GM18505 (cell line): ENCODE measurements at regions not wholly inside any gene's neighbourhood (a gene's known extent, or its start where the extent isn't known, plus 50 kb on each side); places are given as distances from the start of the nearest gene placed in this dataset.
"Not testable (repeated sequence)": the region's sequence is repeated elsewhere in the genome, so short reads cannot be mapped to it uniquely, and the experiment has no call there.

Experiments used
- ATAC-seq: cut with Tn5 transposase; IDR thresholded peaks from one replicate; pipeline ENCODE4 v1.9.1; 2021; ENCODE audit not compliant: unreplicated experiment
- POLR2A ChIP-seq: IDR thresholded peaks from 4 replicates; pipeline ENCODE4 v1.6.1; 2011; ENCODE audit warnings: borderline replicate concordance; ENCODE audit not compliant: insufficient read depth, insufficient read length; ENCODE audit errors: extremely low read depth

DNA sequence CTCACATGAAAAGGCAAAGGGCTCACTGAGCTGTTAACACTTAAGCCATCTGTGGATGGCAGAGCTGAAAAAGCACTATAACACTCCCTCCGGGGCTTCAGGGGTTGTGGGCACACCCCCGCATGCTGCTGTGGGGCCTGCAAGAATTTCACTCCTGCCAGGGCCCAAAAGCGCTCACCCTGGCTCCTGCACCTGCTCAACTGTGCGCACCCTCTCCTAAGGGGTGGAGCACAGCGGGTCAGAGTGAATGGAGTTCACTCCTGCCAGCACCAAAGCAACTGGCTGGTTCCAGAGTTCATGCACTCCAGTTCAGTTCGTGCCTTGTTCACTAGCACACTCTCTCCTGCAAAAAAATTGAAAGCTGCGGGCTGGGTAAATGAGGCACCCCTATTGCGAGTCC, 814.2 kb upstream of the SLC39A10 start:
- no peak for ATAC-seq
- no peak for TF ChIP-seq POLR2A

DNA sequence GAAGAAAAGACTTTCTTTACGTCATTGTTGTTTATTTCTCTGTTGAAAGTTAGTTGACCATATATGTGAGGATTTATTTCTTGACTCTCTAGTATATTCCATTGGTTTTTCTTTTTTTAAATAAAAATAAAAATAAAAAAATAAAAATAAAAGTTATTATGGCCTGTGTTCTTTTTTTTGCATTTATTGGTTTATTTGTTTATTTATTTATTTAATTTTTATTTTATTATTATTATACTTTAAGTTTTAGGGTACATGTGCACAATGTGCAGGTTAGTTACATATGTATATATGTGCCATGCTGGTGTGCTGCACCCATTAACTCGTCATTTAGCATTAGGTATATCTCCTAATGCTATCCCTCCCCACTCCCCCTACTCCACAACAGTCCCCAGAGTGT, 822.7 kb upstream of the SLC39A10 start:
- not testable (repeated sequence) for ATAC-seq

DNA sequence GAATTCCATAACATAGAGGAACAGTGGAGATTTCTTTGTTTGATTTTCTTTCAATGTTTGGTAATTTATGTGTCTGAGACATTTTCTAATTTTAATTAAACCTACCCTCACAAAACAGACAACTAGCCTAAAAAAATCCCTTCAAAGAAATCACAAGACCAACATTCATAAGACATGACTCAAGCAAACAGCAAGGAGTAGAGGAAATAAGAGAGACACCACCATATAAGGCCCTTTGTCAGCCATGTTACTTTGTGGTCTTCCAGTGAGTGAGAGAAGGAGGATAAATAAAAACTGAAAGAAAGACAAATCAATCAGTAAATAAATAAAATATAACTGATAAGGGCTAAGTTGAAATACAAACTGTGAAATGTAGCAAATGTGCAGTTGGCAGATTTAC, 830.8 kb upstream of the SLC39A10 start:
- no peak for TF ChIP-seq POLR2A

DNA sequence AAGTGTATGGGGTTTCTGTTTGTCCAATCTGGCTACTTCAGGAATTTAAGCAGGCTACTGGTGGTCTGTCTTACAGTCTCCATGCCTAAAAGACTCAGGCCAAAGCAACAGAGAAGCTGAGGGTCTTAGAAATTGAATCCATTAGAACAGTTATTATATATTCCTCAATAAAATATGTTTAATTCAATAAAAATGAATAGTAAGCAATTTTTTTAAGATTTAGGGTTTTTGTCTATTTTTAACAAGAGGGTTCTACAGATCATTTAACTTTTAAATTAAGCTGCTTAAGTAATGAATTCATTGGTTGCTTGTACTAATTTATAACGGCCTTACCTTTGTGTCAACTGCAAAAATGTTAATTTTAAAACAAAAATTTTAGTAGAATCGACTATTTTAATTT, 832.6 kb upstream of the SLC39A10 start:
- no peak for ATAC-seq
- no peak for TF ChIP-seq POLR2A

More for the DNA sequence above, 830.8 kb upstream of the SLC39A10 start:
- no peak for ATAC-seq

DNA sequence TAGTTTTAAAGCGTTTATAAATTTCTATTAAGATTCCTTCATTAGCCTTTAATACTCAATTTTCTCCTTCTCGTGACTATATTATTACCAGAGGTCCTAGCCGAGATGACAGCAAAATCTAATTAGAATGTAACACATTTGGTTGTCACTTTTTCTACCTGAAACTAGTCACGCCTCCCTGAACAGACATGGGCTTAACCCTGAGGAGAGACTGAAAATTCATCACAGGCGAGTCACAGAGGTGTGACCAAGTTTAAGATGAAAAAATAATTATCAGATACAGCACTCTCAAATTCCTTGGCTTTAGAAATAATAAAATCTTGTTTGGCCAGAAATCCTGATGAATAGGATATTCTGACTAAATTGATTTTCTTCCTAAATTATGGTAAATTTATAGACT, 834.4 kb upstream of the SLC39A10 start:
- TF ChIP-seq POLR2A = no peak
- ATAC-seq = no peak

DNA sequence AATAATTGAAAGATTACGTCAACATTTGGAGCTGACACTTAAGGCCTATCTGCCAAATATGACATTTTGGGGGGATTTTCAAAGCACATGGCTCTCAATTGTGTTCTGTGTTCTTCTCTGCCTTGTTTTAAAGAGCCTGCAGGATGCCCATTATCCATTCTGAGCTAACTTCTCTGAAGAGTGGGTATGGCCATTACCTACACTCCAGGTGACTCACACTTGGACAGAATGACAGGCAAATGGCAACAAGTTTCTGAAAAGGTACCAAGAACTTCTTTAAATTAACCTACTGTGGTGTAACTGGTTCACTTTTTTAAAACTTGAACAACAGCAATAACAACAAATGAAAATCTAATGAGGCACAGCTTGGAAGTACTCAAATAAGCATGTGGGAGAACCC, 834.9 kb upstream of the SLC39A10 start:
- TF ChIP-seq POLR2A = no peak
- no peak for ATAC-seq

DNA sequence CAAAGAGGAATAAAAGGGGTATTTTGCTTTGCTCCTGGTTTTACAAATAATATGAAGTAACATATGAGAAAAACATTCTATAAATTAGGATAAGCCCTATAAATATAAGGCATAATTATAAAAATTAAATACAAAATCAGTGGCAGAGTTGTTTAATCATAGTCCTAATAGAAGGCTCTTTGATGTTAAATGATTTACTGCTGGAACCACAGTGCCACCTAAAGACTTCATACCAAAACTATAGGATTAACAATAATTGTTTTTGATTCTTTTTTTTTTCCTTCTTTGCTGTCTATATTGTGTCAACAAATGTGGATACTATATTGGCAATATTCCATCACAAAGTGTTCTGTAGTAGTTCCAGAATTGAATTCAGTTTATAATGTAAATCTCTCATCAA, 837.7 kb upstream of the SLC39A10 start:
- ATAC-seq = no peak
- no peak for TF ChIP-seq POLR2A

DNA sequence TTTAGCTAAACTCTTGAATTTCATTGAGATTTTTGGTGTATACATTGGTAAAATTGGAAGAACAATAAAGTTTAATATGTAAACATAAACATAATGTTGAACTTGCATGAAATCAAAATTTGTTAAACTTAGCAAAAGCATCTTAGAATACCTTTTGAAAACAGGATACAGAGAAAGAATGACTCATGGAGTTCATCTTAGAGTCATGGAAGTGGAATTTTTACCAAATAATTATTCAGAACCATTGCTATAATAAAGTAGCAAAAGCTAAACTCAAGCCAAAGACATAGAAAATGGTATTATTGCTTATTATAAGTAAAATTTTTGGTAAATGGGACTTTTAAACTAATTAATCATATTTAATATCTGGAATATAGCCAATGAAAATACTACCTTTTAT, 841.6 kb upstream of the SLC39A10 start:
- TF ChIP-seq POLR2A = no peak
- no peak for ATAC-seq

DNA sequence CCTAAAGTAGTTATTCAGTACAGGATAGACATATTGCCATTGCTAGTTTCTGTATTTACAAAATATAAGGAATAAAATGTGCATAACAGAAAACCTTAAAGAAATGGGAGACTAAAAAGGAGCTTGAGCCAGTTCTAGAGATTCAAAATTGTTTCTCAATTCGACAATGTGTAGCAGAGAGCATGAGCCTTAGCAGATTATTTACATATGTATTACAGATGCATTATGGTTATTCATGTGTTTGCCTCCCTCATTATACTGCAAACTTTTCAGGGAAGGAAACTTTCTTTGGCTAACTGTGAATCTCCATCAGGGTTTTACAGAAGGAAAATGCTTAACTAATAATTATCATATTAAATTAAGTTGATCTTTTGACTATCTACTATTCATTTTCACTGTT, 854.4 kb upstream of the SLC39A10 start:
- ATAC-seq = no peak
- TF ChIP-seq POLR2A = no peak

DNA sequence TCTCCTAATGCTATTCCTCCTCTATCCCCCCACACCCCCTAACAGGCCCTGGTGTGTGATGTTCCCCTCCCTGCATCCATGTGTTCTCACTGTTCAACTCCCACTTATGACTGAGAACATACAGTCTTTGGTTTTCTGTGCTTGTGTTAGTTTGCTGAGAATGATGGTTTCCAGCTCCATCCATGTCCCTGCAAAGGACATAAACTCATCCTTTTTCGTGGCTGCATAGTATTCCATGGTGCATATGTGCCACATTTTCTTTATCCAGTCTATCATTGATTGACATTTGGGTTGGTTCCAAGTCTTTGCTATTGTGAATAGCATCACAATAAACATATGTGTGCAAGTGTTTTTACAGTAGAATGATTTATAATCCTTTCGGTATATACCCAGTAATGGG, 870.0 kb upstream of the SLC39A10 start:
- ATAC-seq = not testable (repeated sequence)

DNA sequence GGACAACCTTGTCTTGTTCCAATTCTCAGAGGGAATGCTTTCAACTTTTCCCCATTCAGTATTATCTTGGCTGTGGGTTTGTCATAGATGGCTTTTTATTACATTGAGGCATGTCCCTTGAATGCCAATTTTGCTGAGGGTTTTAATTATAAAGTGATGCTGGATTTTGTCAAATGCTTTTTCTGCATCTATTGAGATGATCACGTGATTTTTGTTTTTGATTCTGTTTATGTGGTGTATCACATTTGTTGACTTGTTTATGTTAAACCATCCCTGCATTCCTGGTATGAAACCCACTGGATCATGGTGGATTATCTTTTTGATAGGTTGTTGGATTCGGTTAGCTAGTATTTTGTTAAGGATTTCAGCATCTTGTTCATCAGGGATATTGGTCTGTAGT, 885.6 kb upstream of the SLC39A10 start:
- ATAC-seq = not testable (repeated sequence)

DNA sequence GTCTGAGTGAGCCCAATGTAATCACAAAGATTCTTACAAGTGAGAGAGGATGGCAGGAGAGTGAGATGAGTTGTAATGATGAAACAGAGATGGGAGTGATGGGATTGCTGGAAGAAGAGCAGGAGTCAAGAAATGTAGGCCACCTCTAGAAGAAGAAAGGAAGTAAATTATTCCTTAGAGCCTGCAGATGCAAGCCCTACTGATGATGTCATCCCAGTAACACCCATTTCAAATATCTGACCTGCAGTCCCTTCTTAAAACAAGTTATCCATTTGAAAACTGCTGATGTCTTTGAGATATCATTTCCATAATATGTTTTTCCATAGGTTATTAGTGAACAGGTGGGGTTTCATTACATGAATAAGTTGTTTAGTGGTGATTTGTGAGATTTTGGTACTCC, 888.0 kb upstream of the SLC39A10 start:
- ATAC-seq = no peak

DNA sequence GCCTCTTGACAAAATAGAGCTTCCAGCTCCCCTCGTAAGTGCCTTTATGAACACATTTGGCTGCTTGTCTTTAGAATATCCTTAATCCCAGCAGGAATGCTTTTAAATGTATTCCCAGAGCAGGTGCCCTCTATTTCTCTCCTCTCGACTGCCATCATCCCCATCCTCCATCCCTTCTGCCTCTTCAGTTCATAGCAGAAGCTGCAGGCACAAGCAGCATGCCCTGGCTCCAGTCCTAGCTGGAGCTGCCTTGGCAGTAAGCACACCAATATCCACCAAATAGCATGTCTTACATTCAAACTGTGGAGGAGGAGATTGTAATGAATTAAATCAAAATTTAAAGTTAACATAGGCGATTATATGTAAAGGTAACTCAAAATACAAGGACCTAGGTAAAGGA, 891.3 kb upstream of the SLC39A10 start:
- no peak for ATAC-seq
- no peak for TF ChIP-seq POLR2A

More for the DNA sequence above, 888.0 kb upstream of the SLC39A10 start:
- no peak for TF ChIP-seq POLR2A

DNA sequence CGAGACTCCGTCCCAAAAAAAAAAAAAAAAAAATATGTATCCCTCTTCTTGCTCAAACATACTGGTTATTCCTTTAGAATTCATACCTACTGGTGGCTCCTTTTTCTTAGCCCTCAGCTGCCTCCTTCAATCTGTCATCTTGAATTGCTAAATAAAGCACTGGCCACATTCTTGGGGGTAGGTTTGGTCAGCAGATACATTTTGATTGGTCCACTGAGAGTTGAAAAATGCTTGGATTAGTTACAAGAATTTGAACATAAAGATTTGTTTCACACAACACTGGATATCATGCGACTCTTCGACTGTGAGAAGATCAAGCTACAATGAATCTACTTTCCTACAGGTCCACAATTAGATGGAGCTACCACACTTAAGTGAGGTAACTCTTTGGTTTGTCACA, 906.1 kb upstream of the SLC39A10 start:
- no peak for TF ChIP-seq POLR2A
- ATAC-seq = no peak

DNA sequence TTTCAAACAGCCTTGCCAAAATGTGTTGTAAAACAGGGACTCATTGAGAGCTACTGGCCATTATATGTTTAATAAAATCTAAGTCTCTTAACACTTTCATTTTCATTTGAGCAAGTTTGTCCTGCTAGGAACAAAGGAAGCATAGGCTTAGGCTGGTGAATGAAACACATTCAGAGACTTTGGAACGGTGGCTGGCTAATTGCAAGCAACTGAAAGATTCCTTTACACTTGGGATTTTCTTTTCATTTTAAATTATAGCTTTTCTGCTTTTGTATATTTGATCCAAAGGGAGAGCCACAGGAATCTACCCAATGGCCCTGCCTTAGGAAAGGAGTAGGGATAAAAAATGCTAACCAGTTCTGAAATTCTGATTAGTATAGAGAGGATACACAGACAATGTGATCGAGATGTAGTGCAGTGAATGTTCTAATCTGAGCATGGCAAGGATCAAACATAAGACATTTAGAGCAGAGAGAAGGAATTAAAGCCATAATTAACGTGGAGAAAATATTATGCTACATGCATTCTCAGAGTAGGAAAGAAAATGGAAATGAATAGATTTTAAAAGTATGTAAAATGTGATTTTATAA, 911.4 kb upstream of the SLC39A10 start:
- no peak for TF ChIP-seq POLR2A
- no peak for ATAC-seq
